ENCODE measurements at regions not wholly inside any gene's neighbourhood (a gene's known extent, or its start where the extent isn't known, plus 50 kb on each side); places are given as distances from the start of the nearest gene placed in this dataset.
"Not testable (repeated sequence)": the region's sequence is repeated elsewhere in the genome, so short reads cannot be mapped to it uniquely, and the experiment has no call there.

- DNase-seq (ENCODE audit: low read depth in 2 of 3, low spot score in 1 of 3) = no peak
Observed at GRCh38 chr20:47888351-47888750, 103.1 kb upstream of the SULF2 start.

GRCh38 chr20:47887477-47888080, 102.3 kb upstream of the SULF2 start:
- no peak for DNase-seq (ENCODE audit: low read depth in 2 of 3, low spot score in 1 of 3)

DNA sequence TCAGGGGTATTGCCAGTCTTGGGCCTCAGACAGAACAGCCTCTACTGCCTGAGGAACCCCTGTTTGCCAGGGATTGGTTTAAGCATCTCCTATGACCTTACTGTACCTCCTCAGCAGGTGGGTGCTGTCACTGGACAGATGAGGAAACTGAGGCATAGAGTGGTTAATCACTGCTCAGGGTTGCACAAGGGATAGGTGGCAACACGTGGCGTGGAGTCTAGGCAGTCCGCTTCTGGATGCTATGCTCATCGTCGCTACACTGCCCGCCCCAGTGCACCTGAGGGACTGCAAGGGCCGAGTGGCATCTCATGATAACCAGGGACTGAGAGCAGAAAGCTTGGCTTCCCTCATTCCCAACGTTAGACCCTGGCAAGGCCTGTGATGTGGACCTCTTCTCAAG, 101.8 kb upstream of the SULF2 start:
- no peak for DNase-seq (ENCODE audit: low read depth in 2 of 3, low spot score in 1 of 3)

GRCh38 chr20:47886454-47887041, 101.3 kb upstream of the SULF2 start:
- no peak for DNase-seq (ENCODE audit: low read depth in 2 of 3, low spot score in 1 of 3)

GRCh38 chr20:47885909-47886453, 100.7 kb upstream of the SULF2 start:
- DNase-seq (ENCODE audit: low read depth in 2 of 3, low spot score in 1 of 3) = no peak

DNA sequence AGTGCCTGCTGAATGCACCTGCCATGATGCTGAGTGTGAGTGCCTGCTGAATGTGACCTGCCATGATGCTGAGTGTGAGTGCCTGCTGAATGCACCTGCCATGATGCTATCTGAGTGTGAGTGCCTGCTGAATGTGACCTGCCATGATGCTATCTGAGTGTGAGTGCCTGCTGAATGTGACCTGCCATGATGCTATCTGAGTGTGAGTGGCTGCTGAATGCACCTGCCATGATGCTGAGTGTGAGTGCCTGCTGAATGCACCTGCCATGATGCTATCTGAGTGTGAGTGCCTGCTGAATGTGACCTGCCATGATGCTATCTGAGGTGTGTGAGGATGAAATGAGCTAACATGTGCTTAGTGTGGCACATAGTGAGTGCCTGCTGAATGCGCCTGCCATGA, 98.7 kb upstream of the SULF2 start:
- DNase-seq (ENCODE audit: low read depth in 2 of 3, low spot score in 1 of 3) = not testable (repeated sequence)

GRCh38 chr20:47883186-47883585, 97.9 kb upstream of the SULF2 start:
- DNase-seq (ENCODE audit: low read depth in 2 of 3, low spot score in 1 of 3) = no peak

- no peak for DNase-seq (ENCODE audit: low read depth in 2 of 3, low spot score in 1 of 3)
Observed at GRCh38 chr20:47879771-47880170, 94.5 kb upstream of the SULF2 start.

GRCh38 chr20:47878601-47879027, 93.3 kb upstream of the SULF2 start:
- no peak for DNase-seq (ENCODE audit: low read depth in 2 of 3, low spot score in 1 of 3)

DNA sequence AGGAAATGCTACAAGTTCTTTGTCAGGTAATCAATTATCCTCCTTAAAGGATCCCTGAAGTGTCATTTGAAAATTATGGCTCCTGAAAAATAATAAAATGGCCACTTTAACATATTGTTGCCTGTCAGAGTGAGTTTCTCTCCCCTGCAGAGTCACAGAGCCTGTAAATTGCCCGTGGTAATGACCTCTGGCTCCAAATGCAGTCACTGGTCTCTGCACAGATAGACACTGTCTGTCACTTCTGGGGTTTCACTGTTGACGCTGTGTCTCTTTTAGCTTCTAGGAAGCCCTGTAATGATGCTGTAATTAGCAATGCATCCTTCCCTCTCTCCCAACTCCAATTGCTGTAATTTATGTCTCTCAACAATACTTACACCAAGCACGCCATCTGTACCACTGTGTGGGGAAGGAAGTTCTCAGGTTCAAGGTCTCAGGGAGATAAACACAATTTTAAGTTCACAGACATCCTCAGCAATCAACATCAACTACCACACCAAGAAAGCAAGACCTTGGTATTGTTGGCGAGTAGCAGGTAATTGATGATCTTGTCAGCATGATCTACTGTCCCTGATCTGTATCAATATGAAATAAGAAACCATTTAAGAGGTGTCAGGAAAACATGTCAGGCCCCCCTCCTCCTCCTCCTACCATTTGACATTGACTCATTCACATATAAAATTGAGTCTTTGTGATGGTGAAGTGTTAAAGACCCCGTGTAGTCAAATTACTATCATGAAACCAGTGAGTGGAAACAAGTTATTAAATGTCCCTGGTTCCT, 91.2 kb upstream of the SULF2 start:
- no peak for DNase-seq (ENCODE audit: low read depth in 2 of 3, low spot score in 1 of 3)

DNA sequence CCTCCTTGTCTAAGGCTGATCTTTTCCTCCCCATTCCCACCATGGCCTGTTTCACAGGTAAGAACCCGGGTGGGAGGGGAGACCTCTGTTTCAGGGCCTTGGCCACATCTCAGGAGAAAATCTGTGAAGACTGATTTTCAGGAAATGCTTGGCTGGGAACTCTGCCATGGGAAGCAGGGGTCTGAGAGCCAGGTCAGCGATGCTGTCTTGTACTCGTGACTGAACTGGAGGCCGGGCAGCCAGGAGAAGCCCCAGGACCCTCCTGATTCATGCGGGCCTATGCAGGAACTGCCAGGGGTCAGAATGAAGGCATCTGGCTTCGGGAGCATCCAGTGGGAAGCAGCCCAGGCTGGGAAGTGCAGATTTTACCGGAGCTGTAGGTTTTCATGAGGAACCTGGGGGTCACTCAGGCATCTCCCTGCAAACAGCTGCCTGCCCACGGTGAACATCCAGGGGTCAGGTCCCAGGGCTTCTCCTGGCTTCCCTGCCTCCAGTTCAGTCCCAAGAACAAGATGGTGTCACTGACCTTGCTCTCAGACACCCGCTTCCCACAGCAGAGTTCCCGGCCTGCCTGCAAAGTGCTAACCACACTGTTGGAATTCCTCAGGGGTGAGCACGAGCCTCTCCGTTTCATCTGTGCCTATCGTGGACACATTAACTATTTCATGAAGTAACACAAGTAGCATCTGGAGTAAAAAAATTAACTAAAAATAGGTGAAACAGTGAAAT, 90.2 kb upstream of the SULF2 start:
- DNase-seq (ENCODE audit: low read depth in 2 of 3, low spot score in 1 of 3) = no peak

- DNase-seq (ENCODE audit: low read depth in 2 of 3, low spot score in 1 of 3) = no peak
Observed at GRCh38 chr20:47872341-47872740, 87.1 kb upstream of the SULF2 start.

- no peak for DNase-seq (ENCODE audit: low read depth in 2 of 3, low spot score in 1 of 3)
Observed at GRCh38 chr20:47870475-47870874, 85.2 kb upstream of the SULF2 start.

GRCh38 chr20:47868744-47869143, 83.5 kb upstream of the SULF2 start:
- no peak for DNase-seq (ENCODE audit: low read depth in 2 of 3, low spot score in 1 of 3)

- no peak for DNase-seq (ENCODE audit: low read depth in 2 of 3, low spot score in 1 of 3)
Observed at GRCh38 chr20:47868236-47868635, 83.0 kb upstream of the SULF2 start.

DNA sequence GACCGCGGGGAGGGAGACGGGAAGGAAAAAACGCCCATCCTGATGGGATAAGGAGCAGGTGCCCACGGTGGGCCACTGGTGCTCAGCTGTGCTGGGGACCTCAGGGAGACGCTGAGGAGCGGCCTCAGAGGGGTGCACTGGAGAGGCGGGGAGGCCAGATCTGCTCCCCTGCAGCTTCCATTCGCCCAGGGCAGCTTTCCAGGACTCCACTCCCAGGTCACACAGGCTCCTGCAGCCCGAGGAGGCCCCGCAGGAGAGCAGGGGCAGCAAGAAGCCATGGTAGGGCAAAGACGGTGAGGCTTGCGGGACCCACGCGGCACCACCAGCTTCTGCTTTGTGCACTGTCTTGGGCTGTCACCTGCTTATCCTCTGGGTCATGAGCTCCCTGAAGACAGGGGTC, 82.5 kb upstream of the SULF2 start:
- no peak for DNase-seq (ENCODE audit: low read depth in 2 of 3, low spot score in 1 of 3)

- no peak for DNase-seq (ENCODE audit: low read depth in 2 of 3, low spot score in 1 of 3)
Observed at GRCh38 chr20:47866480-47866879, 81.2 kb upstream of the SULF2 start.

DNA sequence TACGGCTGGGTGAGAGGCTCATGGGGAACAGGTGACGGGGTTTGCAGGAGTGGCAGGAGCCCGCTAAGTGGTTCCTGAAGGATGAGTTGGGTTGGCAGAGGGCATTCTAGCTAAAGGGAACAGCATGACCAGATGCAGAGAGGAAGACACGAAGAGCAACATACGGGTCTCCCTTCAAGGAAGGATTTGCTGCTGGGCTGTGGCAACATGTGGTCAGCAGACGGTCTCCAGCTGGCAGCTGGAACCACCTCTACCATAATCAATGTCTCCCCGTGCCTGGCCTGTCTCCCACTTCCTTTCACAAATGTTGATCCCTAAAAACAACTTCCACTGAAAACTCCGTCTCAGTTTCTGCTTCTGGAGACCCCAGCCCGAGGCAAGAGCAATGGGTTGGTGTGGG, 80.6 kb upstream of the SULF2 start:
- DNase-seq (ENCODE audit: low read depth in 2 of 3, low spot score in 1 of 3) = no peak

GRCh38 chr20:47865451-47865850, 80.2 kb upstream of the SULF2 start:
- no peak for DNase-seq (ENCODE audit: low read depth in 2 of 3, low spot score in 1 of 3)

DNA sequence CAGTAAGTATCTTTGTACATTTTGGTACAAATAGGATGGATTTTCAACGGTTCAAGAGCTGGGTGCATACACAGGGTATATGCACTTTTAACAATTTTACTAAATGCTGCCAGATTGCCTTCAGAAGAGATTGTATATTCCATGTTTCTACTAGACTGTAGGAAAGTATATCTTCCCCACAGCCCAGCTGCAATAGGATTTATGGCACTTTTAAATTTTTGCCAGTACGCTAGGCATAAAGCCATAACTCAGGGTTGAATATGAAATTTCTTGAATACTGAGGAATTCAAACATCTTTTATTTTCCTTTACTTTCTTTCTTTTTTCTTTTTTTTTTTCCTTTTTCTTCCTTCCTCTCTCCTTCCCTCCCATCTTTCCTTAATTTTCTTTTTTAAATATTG, 78.7 kb upstream of the SULF2 start:
- no peak for DNase-seq (ENCODE audit: low read depth in 2 of 3, low spot score in 1 of 3)

- no peak for DNase-seq (ENCODE audit: low read depth in 2 of 3, low spot score in 1 of 3)
Observed at GRCh38 chr20:47863315-47863965, 78.2 kb upstream of the SULF2 start.
